Head of caudate nucleus (tissue), 42 donors: ENCODE measurements at regions not wholly inside any gene's neighbourhood (a gene's known extent, or its start where the extent isn't known, plus 50 kb on each side); places are given as distances from the start of the nearest gene placed in this dataset.

Experiments
- DNase-seq, 42 donors: peaks; one replicate each; pipeline versions ENCODE4 v3.0.0 to v3.0.0-alpha.2; 2020 to 2021; ENCODE audit warnings: mixed read lengths in 7 of 42
- intact Hi-C: fragments of 100-400 bp; cut with DNase I; formaldehyde crosslinking; loops from one replicate; pipeline ENCODE4 v1.15.0; 2022

GRCh38 chr14:35456261-35456660 is 51.7 kb upstream of the NFKBIA start:
- intact Hi-C loops = no loop called here
- no peak for DNase-seq

GRCh38 chr14:35458442-35458841 is 53.9 kb upstream of the NFKBIA start:
- DNase-seq = no peak
- intact Hi-C loops = no loop called here

GRCh38 chr14:35459776-35460175 is 55.2 kb upstream of the NFKBIA start:
- intact Hi-C loops = no loop called here
- DNase-seq = no peak

- DNase-seq = peak in 15 of 42 donors; percentile 2 to 58 (median 11)
- intact Hi-C loops = no loop called here
Measured at GRCh38 chr14:35470755-35471154, 63.2 kb upstream of the INSM2 start.

GRCh38 chr14:35471803-35472202 is 62.2 kb upstream of the INSM2 start:
- intact Hi-C loops = no loop called here
- DNase-seq = no peak

GRCh38 chr14:35474323-35474722 is 59.6 kb upstream of the INSM2 start:
- no peak for DNase-seq
- intact Hi-C loops = no loop called here

GRCh38 chr14:35480119-35480769 is 53.7 kb upstream of the INSM2 start:
- DNase-seq = no peak
- intact Hi-C loops = no loop called here

GRCh38 chr14:35482994-35483515 is 50.9 kb upstream of the INSM2 start:
- intact Hi-C loops = no loop called here
- no peak for DNase-seq
